ENCODE measurements at regions not wholly inside any gene's neighbourhood (a gene's known extent, or its start where the extent isn't known, plus 50 kb on each side); places are given as distances from the start of the nearest gene placed in this dataset.

DNA sequence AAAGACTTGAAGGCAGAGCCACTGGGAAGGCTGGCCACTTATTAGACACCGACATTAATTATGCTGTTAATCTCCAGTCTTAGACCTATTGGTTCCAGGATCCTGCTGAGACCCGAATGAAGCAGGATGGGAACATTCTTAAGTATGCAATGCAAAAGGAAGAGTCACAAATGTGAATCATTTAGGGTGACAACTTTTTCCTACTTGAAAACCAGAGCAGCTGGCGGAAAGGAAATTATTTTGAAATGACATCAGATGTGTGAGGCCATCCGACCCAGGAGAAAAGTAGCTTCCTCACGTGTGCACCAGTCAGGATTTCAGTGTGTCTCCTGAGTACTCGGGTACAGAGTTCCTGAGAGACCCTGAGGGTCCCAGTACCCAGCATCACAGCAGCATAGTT lies 222.9 kb upstream of the NCKAP5 start:
- Histone ChIP-seq H3K4me2 (peak overlapping the region; percentile 28), H2AFZ (ENCODE audit: low read depth) (peak overlapping the region; percentile 44)

DNA sequence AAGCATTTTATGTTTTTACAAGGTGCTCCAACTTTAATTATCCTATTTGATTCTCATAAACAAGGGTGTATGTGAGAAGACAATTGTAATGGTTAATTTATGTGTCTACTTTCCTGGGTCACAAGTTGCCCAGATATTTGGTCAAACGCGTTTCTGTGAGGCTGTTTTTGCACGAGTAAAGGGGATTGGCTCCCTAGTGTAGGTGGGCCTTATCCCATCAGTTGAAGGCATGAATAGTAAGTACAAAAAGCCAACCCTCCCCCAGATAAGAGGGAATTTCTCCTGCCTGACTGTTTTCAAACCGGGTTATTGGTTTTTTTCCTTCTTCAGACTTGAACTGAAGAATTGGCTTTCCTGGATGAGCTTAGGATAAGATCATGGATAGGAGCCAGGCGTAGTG lies 224.0 kb upstream of the NCKAP5 start:
- no peaks in the 10 kb centered on the region for H3K36me3 ChIP-seq (replicated peaks in 1 of 2; ENCODE audit: control insufficient read depth in 1 of 2, insufficient read depth in 2 of 2, low read length in 1 of 2)
- 69% methylated on average over 5 of the region's 5 CpGs for WGBS (ENCODE audit: low lambda C conversion rate)
- H3K27ac ChIP-seq (ENCODE audit: low read depth in 2 of 2, low read length in 1 of 2) = no peak overlapping the region; a peak in 1 of 4 replicates
- H3F3A ChIP-seq (replicated peaks; ENCODE audit: insufficient read depth) = peaks cover 28% of the 10 kb centered on the region
- CTCF ChIA-PET = interaction anchor here (0.6 to 1.3 kb wide), 4 partner anchors 13 to 1621 kb away, joined by 3 to 4 read pairs (median 4); no protein-coding TSS in a partner anchor
- POLR2A ChIA-PET = no interaction called here
- no peak overlapping the region for H3K4me2 ChIP-seq
- H3K4me3 ChIP-seq (ENCODE audit: low read depth in 2 of 2, low read length in 1 of 2) = no peak overlapping the region
- H3K79me2 ChIP-seq (ENCODE audit: insufficient read depth) = no peaks in the 10 kb centered on the region
- no peaks in the 10 kb centered on the region for H3K27me3 ChIP-seq (ENCODE audit: insufficient read depth)
- H2AFZ ChIP-seq (ENCODE audit: low read depth) = no peak overlapping the region
- H3K9me2 ChIP-seq = no peaks in the 10 kb centered on the region
- H4K20me1 ChIP-seq (ENCODE audit: insufficient read depth) = no peaks in the 10 kb centered on the region
- no peak overlapping the region for H3K9ac ChIP-seq
- DNase-seq = no peak
- H3K9me3 ChIP-seq = peaks cover 22% of the 10 kb centered on the region
- H3K4me1 ChIP-seq (ENCODE audit: control insufficient read depth in 1 of 2, insufficient read depth in 2 of 2, low read depth in 1 of 2, low read length in 1 of 2) = peaks cover 0 to 41% of the 10 kb centered on the region in 2 experiments; a peak in 1 of 4 replicates
- TF ChIP-seq TCF12 (IDR thresholded peaks at IDR 0.05) (no peak), POLR2AphosphoS5 (IDR thresholded peaks at IDR 0.05; ENCODE audit: low read depth, low read length) (no peak), RXRA (IDR thresholded peaks at IDR 0.05; ENCODE audit: borderline replicate concordance, low read depth) (no peak), EP300 (IDR thresholded peaks at IDR 0.05; ENCODE audit: borderline replicate concordance in 1 of 2, low read depth in 1 of 2, low read length in 1 of 2) (no peak), RCOR1 (IDR thresholded peaks at IDR 0.05; ENCODE audit: low read length) (no peak), RAD21 (IDR thresholded peaks at IDR 0.05; ENCODE audit: low read length) (no peak), YY1 (IDR thresholded peaks at IDR 0.05; ENCODE audit: low read depth) (no peak)
- TF ChIP-seq, protein P1, sequence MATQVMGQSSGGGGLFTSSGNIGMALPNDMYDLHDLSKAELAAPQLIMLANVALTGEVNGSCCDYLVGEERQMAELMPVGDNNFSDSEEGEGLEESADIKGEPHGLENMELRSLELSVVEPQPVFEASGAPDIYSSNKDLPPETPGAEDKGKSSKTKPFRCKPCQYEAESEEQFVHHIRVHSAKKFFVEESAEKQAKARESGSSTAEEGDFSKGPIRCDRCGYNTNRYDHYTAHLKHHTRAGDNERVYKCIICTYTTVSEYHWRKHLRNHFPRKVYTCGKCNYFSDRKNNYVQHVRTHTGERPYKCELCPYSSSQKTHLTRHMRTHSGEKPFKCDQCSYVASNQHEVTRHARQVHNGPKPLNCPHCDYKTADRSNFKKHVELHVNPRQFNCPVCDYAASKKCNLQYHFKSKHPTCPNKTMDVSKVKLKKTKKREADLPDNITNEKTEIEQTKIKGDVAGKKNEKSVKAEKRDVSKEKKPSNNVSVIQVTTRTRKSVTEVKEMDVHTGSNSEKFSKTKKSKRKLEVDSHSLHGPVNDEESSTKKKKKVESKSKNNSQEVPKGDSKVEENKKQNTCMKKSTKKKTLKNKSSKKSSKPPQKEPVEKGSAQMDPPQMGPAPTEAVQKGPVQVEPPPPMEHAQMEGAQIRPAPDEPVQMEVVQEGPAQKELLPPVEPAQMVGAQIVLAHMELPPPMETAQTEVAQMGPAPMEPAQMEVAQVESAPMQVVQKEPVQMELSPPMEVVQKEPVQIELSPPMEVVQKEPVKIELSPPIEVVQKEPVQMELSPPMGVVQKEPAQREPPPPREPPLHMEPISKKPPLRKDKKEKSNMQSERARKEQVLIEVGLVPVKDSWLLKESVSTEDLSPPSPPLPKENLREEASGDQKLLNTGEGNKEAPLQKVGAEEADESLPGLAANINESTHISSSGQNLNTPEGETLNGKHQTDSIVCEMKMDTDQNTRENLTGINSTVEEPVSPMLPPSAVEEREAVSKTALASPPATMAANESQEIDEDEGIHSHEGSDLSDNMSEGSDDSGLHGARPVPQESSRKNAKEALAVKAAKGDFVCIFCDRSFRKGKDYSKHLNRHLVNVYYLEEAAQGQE (IDR thresholded peaks at IDR 0.05; ENCODE audit: low read depth, low read length) = no peak
- TF ChIP-seq, protein P2, sequence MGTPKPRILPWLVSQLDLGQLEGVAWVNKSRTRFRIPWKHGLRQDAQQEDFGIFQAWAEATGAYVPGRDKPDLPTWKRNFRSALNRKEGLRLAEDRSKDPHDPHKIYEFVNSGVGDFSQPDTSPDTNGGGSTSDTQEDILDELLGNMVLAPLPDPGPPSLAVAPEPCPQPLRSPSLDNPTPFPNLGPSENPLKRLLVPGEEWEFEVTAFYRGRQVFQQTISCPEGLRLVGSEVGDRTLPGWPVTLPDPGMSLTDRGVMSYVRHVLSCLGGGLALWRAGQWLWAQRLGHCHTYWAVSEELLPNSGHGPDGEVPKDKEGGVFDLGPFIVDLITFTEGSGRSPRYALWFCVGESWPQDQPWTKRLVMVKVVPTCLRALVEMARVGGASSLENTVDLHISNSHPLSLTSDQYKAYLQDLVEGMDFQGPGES (IDR thresholded peaks at IDR 0.05; ENCODE audit: low read depth, low read length) = no peak
- TF ChIP-seq, protein P3, sequence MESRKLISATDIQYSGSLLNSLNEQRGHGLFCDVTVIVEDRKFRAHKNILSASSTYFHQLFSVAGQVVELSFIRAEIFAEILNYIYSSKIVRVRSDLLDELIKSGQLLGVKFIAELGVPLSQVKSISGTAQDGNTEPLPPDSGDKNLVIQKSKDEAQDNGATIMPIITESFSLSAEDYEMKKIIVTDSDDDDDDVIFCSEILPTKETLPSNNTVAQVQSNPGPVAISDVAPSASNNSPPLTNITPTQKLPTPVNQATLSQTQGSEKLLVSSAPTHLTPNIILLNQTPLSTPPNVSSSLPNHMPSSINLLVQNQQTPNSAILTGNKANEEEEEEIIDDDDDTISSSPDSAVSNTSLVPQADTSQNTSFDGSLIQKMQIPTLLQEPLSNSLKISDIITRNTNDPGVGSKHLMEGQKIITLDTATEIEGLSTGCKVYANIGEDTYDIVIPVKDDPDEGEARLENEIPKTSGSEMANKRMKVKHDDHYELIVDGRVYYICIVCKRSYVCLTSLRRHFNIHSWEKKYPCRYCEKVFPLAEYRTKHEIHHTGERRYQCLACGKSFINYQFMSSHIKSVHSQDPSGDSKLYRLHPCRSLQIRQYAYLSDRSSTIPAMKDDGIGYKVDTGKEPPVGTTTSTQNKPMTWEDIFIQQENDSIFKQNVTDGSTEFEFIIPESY (IDR thresholded peaks at IDR 0.05; ENCODE audit: borderline replicate concordance, low read depth) = no peak

More for the DNA sequence above, 222.9 kb upstream of the NCKAP5 start:
- Histone ChIP-seq H3K27ac (ENCODE audit: low read depth in 2 of 2, low read length in 1 of 2) (peak overlapping the region in 1 of 2 experiments; percentile 78; a peak in 2 of 4 replicates), H3F3A (replicated peaks; ENCODE audit: insufficient read depth) (peaks cover 31% of the 10 kb centered on the region), H3K36me3 (replicated peaks in 1 of 2; ENCODE audit: control insufficient read depth in 1 of 2, insufficient read depth in 2 of 2, low read length in 1 of 2) (no peaks in the 10 kb centered on the region), H3K9me2 (no peaks in the 10 kb centered on the region), H3K79me2 (ENCODE audit: insufficient read depth) (no peaks in the 10 kb centered on the region), H4K20me1 (ENCODE audit: insufficient read depth) (no peaks in the 10 kb centered on the region), H3K4me3 (ENCODE audit: low read depth in 2 of 2, low read length in 1 of 2) (no peak overlapping the region), H3K9ac (peak overlapping the region; percentile 59), H3K9me3 (0 out of 2 replicates have a peak, but pooled peaks cover 13% of the 10 kb centered on the region), H3K27me3 (ENCODE audit: insufficient read depth) (no peaks in the 10 kb centered on the region), H3K4me1 (ENCODE audit: control insufficient read depth in 1 of 2, insufficient read depth in 2 of 2, low read depth in 1 of 2, low read length in 1 of 2) (peaks cover 0 to 44% of the 10 kb centered on the region in 2 experiments; a peak in 1 of 4 replicates)
- POLR2A ChIA-PET = no interaction called here
- no peak for DNase-seq
- CTCF ChIA-PET = interaction anchor here (0.8 kb wide), 1 partner anchor 1990 kb away, joined by 3 read pairs; no protein-coding TSS in a partner anchor
- WGBS (ENCODE audit: low lambda C conversion rate) = 28% methylated on average over 6 of the region's 6 CpGs
- TF ChIP-seq NFIC (IDR thresholded peaks at IDR 0.05; ENCODE audit: borderline replicate concordance) (peak; percentile 5; the same call in 1 of the 2 replicates), EZH2phosphoT487 (IDR thresholded peaks at IDR 0.05; ENCODE audit: borderline replicate concordance, low read depth) (no peak), FOXJ3 (CRISPR knock-in tag; IDR thresholded peaks at IDR 0.05) (no peak), EP300 (IDR thresholded peaks at IDR 0.05; ENCODE audit: borderline replicate concordance in 1 of 2, low read depth in 1 of 2, low read length in 1 of 2) (peak in 1 of 2 experiments; percentile 66; a peak in 1 of 4 replicates), FOSL2 (IDR thresholded peaks at IDR 0.05; ENCODE audit: borderline replicate concordance, low read depth) (peak; percentile 63; the same call in 1 of the 2 replicates), TCF12 (IDR thresholded peaks at IDR 0.05) (peak; percentile 74), JUND (IDR thresholded peaks at IDR 0.05) (peak; percentile 58), FOXM1 (IDR thresholded peaks at IDR 0.05; ENCODE audit: low read depth) (0 out of 2 replicates have a peak, but pooled peaks have one; percentile 40)
- TF ChIP-seq, protein P3 (IDR thresholded peaks at IDR 0.05; ENCODE audit: borderline replicate concordance, low read depth) = no peak
- TF ChIP-seq, protein P4, sequence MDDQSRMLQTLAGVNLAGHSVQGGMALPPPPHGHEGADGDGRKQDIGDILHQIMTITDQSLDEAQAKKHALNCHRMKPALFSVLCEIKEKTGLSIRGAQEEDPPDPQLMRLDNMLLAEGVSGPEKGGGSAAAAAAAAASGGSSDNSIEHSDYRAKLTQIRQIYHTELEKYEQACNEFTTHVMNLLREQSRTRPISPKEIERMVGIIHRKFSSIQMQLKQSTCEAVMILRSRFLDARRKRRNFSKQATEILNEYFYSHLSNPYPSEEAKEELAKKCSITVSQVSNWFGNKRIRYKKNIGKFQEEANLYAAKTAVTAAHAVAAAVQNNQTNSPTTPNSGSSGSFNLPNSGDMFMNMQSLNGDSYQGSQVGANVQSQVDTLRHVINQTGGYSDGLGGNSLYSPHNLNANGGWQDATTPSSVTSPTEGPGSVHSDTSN (IDR thresholded peaks at IDR 0.05) = peak; percentile 49
